ENCODE measurements at regions not wholly inside any gene's neighbourhood (a gene's known extent, or its start where the extent isn't known, plus 50 kb on each side); places are given as distances from the start of the nearest gene placed in this dataset.

- TF ChIP-seq, protein P1, sequence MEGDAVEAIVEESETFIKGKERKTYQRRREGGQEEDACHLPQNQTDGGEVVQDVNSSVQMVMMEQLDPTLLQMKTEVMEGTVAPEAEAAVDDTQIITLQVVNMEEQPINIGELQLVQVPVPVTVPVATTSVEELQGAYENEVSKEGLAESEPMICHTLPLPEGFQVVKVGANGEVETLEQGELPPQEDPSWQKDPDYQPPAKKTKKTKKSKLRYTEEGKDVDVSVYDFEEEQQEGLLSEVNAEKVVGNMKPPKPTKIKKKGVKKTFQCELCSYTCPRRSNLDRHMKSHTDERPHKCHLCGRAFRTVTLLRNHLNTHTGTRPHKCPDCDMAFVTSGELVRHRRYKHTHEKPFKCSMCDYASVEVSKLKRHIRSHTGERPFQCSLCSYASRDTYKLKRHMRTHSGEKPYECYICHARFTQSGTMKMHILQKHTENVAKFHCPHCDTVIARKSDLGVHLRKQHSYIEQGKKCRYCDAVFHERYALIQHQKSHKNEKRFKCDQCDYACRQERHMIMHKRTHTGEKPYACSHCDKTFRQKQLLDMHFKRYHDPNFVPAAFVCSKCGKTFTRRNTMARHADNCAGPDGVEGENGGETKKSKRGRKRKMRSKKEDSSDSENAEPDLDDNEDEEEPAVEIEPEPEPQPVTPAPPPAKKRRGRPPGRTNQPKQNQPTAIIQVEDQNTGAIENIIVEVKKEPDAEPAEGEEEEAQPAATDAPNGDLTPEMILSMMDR (IDR thresholded peaks at IDR 0.05; ENCODE audit: insufficient read depth, low read length): no peak
- TF ChIP-seq, protein P2, sequence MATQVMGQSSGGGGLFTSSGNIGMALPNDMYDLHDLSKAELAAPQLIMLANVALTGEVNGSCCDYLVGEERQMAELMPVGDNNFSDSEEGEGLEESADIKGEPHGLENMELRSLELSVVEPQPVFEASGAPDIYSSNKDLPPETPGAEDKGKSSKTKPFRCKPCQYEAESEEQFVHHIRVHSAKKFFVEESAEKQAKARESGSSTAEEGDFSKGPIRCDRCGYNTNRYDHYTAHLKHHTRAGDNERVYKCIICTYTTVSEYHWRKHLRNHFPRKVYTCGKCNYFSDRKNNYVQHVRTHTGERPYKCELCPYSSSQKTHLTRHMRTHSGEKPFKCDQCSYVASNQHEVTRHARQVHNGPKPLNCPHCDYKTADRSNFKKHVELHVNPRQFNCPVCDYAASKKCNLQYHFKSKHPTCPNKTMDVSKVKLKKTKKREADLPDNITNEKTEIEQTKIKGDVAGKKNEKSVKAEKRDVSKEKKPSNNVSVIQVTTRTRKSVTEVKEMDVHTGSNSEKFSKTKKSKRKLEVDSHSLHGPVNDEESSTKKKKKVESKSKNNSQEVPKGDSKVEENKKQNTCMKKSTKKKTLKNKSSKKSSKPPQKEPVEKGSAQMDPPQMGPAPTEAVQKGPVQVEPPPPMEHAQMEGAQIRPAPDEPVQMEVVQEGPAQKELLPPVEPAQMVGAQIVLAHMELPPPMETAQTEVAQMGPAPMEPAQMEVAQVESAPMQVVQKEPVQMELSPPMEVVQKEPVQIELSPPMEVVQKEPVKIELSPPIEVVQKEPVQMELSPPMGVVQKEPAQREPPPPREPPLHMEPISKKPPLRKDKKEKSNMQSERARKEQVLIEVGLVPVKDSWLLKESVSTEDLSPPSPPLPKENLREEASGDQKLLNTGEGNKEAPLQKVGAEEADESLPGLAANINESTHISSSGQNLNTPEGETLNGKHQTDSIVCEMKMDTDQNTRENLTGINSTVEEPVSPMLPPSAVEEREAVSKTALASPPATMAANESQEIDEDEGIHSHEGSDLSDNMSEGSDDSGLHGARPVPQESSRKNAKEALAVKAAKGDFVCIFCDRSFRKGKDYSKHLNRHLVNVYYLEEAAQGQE (IDR thresholded peaks at IDR 0.05; ENCODE audit: insufficient replicate concordance, low read depth): no peak
These were observed 98.2 kb upstream of the NUDT7 start for GRCh38 chr16:77624085-77624484.

All from HL-60 (cell line).